Neural cell (in vitro differentiated cells): ENCODE measurements at regions not wholly inside any gene's neighbourhood (a gene's known extent, or its start where the extent isn't known, plus 50 kb on each side); places are given as distances from the start of the nearest gene placed in this dataset.

Source experiments
- EZH2 ChIP-seq: fragments of 200-600, 300-800 bp; shearing (Covaris generic), sonication (generic); IDR thresholded peaks from 2 replicates; pipeline ENCODE4 v1.6.1; 2014; ENCODE audit warnings: antibody characterized with exemption, low read length, borderline replicate concordance, mild to moderate bottlenecking; ENCODE audit not compliant: insufficient read depth, poor library complexity, severe bottlenecking
- MXI1 ChIP-seq: fragments of 450-650 bp; conservative IDR thresholded peaks from 2 replicates; pipeline ENCODE4 v1.6.1; 2014; ENCODE audit warnings: antibody characterized with exemption, mild to moderate bottlenecking; ENCODE audit not compliant: poor library complexity, severe bottlenecking
- TF ChIP-seq, protein P1 (sequence below): fragments of 450-650 bp; IDR thresholded peaks from 2 replicates; pipeline ENCODE4 v1.5.1; 2014; ENCODE audit warnings: antibody characterized with exemption, mild to moderate bottlenecking, moderate library complexity; ENCODE audit not compliant: poor library complexity, severe bottlenecking

DNA sequence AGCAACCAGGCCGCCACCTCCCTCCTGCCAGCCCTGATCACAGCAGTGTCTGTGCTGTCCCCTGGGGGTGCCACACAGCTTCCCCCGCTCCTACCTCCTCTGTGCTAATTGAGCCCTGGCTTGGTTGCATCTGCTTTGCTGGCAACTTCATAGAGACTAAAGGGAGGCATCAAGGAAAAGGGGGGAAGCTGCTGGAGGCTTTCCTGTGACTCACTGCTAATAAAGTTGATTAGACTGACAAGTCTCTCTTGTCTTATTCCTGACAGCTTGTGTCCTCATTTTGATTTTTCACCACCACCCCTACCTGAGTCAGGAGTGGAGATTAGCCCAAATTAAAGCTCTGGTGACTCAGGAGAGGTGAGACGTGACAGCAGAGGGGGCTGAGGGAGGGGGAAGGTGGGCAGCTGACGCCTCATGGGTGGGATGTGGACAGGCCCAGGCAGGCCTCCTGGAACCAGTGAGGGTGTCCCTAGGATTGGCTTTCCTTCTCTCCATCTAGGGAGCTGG is 310.0 kb downstream of the CBLN1 start:
- TF ChIP-seq, protein P1, sequence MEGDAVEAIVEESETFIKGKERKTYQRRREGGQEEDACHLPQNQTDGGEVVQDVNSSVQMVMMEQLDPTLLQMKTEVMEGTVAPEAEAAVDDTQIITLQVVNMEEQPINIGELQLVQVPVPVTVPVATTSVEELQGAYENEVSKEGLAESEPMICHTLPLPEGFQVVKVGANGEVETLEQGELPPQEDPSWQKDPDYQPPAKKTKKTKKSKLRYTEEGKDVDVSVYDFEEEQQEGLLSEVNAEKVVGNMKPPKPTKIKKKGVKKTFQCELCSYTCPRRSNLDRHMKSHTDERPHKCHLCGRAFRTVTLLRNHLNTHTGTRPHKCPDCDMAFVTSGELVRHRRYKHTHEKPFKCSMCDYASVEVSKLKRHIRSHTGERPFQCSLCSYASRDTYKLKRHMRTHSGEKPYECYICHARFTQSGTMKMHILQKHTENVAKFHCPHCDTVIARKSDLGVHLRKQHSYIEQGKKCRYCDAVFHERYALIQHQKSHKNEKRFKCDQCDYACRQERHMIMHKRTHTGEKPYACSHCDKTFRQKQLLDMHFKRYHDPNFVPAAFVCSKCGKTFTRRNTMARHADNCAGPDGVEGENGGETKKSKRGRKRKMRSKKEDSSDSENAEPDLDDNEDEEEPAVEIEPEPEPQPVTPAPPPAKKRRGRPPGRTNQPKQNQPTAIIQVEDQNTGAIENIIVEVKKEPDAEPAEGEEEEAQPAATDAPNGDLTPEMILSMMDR: no peak
- TF ChIP-seq MXI1: no peak
- no peak for TF ChIP-seq EZH2
